ENCODE measurements at regions not wholly inside any gene's neighbourhood (a gene's known extent, or its start where the extent isn't known, plus 50 kb on each side); places are given as distances from the start of the nearest gene placed in this dataset.

DNA sequence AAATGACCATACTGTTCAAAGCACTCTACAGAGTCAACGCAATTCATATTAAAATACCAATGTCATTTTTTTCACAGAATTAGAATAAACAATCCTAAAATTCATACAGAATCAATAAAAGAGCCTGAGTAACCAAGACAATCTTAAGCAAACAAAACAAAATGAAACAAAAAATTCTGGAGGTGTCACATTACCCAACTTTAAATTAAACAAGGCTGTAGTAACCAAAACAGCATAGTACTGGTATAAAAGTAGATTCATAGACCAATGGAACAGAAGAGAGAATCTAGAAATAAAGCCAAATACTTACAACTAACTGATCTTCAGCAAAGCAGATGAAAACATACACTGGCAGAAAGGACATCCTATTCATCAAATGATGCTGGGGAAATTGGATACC is 346.9 kb upstream of the JAG1 start:
- Histone ChIP-seq H2BK12ac (ENCODE audit: low read depth, low read length) (no peak overlapping the region), H4K91ac (replicated peaks; ENCODE audit: insufficient read length, low read length) (no peak overlapping the region), H2BK120ac (replicated peaks; ENCODE audit: low read depth, low read length) (no peak overlapping the region), H2BK20ac (ENCODE audit: low read length) (no peak overlapping the region), H2BK15ac (ENCODE audit: low read length) (no peak overlapping the region), H3K4ac (replicated peaks; ENCODE audit: insufficient read length, low read depth, low read length) (no peak overlapping the region), H3K4me2 (ENCODE audit: insufficient read depth in 1 of 2, low read depth in 2 of 2, low read length in 2 of 2) (no peak overlapping the region), H3K27me3 (replicated peaks in 1 of 4; ENCODE audit: control insufficient read depth in 3 of 4, extremely low read depth in 1 of 4, insufficient read depth in 3 of 4, low read length in 3 of 4) (no peaks in the 10 kb centered on the region), H3K36me3 (ENCODE audit: control insufficient read depth in 2 of 4, insufficient read depth in 4 of 4, low read length in 3 of 4) (no peaks in the 10 kb centered on the region), H2BK5ac (ENCODE audit: low read depth, low read length) (no peak overlapping the region), H3K4me3 (ENCODE audit: extremely low read depth in 1 of 4, insufficient read depth in 2 of 4, low read depth in 3 of 4, low read length in 4 of 4) (no peak overlapping the region), H3K79me2 (ENCODE audit: control insufficient read depth in 1 of 2, insufficient read depth in 2 of 2, low read length in 2 of 2) (no peaks in the 10 kb centered on the region), H3K9me3 (ENCODE audit: insufficient read depth in 2 of 2, low read depth in 1 of 2, low read length in 1 of 2) (no peaks in the 10 kb centered on the region), H2AK5ac (ENCODE audit: low read depth, low read length) (no peak overlapping the region), H2AFZ (ENCODE audit: low read length) (no peak overlapping the region), H3K23ac (ENCODE audit: insufficient read length) (no peak overlapping the region), H4K5ac (ENCODE audit: insufficient read length, low read depth, low read length) (no peak overlapping the region), H3K79me1 (ENCODE audit: low read depth, low read length) (no peaks in the 10 kb centered on the region), H3K4me1 (replicated peaks in 1 of 4; ENCODE audit: control insufficient read depth in 3 of 4, insufficient read depth in 4 of 4, low read length in 3 of 4) (no peaks in the 10 kb centered on the region), H3K9ac (replicated peaks in 1 of 4; ENCODE audit: extremely low read depth in 1 of 4, low read depth in 3 of 4, low read length in 3 of 4) (no peak overlapping the region), H4K20me1 (replicated peaks in 1 of 2; ENCODE audit: control insufficient read depth in 1 of 2, insufficient read depth in 2 of 2, low read length in 2 of 2) (no peaks in the 10 kb centered on the region), H3K14ac (ENCODE audit: insufficient read length) (no peak overlapping the region), H3K56ac (replicated peaks; ENCODE audit: insufficient read length, low read depth, low read length) (no peak overlapping the region), H3K18ac (ENCODE audit: extremely low read depth, low read length) (no peak overlapping the region), H3K27ac (ENCODE audit: low read depth, low read length) (no peak overlapping the region), H3K23me2 (ENCODE audit: low read depth, low read length) (no peaks in the 10 kb centered on the region), H4K8ac (ENCODE audit: extremely low read depth, insufficient read depth, low read length) (no peak overlapping the region)
- POLR2A ChIA-PET (ENCODE audit: partially characterized antibody): no interaction called here
- DNase-seq (ENCODE audit: low read depth in 1 of 2, low spot score in 2 of 2): no peak
- CTCF ChIA-PET (ENCODE audit: partially characterized antibody): no interaction called here
- no peak for FAIRE-seq
- 89% methylated on average over 1 of the region's 1 CpG; no CpG with 5 or more reads in 1 of the 2 experiments for WGBS, 2 experiments (ENCODE audit: extremely low coverage in 1 of 2, insufficient coverage in 1 of 2, insufficient read length in 1 of 2, insufficient replicate concordance in 2 of 2, low coverage in 1 of 2, low lambda C conversion rate in 2 of 2, missing lambda C conversion rate in 1 of 2)
- no peak for TF ChIP-seq SIN3A (conservative IDR thresholded peaks at IDR 0.05 in 1 of 2, IDR thresholded peaks at IDR 0.05 in 1 of 2; ENCODE audit: low read depth in 1 of 2, low read length in 2 of 2)

All from H1 (cell line).